BE2C (cell line): ENCODE measurements at regions not wholly inside any gene's neighbourhood (a gene's known extent, or its start where the extent isn't known, plus 50 kb on each side); places are given as distances from the start of the nearest gene placed in this dataset.

ENCODE experiments used
- DNase-seq: peaks from one replicate; pipeline ENCODE4 v3.0.0-alpha.2; 2020
- H3K27me3 ChIP-seq: fragments of 250-450 bp; sonication (Bioruptor Pico); 2 replicates; pipeline ENCODE4 v1.5.1; 2020; ENCODE audit warnings: mild to moderate bottlenecking
- H3K36me3 ChIP-seq: fragments of 250-450 bp; sonication (Bioruptor Pico); 2 replicates; pipeline ENCODE4 v1.5.1; 2020; ENCODE audit warnings: mild to moderate bottlenecking
- H3K4me1 ChIP-seq: fragments of 250-450 bp; sonication (Bioruptor Pico); 2 replicates; pipeline ENCODE4 v1.5.1; 2020
- H3K4me3 ChIP-seq: 2 replicates; pipeline ENCODE4 v1.5.1; 2011; ENCODE audit warnings: low read depth, low read length
- H3K9me3 ChIP-seq: fragments of 250-450 bp; sonication (Bioruptor Pico); 2 replicates; pipeline ENCODE4 v1.5.1; 2020
- TF ChIP-seq, protein P1 (sequence below): IDR thresholded peaks from 2 replicates; pipeline ENCODE4 v1.5.1; 2012; ENCODE audit warnings: mild to moderate bottlenecking, low read depth, low read length

DNA sequence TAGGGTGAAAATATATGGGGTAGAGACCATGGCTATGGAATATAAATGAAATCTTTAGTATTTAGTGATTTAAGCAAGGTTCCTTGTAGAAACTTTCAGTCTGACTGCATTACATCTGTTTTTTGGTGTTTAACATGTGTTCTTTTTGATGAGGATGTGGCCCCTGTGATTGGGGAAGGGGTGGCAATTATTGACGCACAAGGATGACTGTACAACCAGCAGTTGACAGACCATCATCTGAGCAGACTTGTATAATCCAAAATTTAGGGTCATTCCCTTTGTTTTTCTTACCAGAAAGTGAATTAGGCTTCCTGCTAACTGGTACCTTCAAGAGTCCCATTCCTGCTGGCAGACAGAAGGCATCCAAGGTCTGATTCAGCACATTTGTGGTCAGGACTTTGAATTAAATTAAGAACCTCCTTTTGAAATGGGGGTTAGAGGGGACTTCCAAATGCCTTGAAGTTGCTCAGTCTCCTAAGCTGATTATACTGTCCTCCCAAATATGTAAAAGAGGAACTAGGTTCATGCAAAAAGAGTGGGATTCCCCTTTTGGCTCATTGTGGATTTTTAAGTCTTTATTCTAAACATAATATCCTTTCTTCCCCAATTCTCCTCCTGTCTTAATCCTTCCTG is 112.4 kb upstream of the CXCL13 start:
- H3K9me3 ChIP-seq = no peaks in the 10 kb centered on the region
- no peaks in the 10 kb centered on the region for H3K4me1 ChIP-seq
- DNase-seq = no peak
- H3K27me3 ChIP-seq = no peaks in the 10 kb centered on the region
- no peaks in the 10 kb centered on the region for H3K36me3 ChIP-seq
- TF ChIP-seq, protein P1, sequence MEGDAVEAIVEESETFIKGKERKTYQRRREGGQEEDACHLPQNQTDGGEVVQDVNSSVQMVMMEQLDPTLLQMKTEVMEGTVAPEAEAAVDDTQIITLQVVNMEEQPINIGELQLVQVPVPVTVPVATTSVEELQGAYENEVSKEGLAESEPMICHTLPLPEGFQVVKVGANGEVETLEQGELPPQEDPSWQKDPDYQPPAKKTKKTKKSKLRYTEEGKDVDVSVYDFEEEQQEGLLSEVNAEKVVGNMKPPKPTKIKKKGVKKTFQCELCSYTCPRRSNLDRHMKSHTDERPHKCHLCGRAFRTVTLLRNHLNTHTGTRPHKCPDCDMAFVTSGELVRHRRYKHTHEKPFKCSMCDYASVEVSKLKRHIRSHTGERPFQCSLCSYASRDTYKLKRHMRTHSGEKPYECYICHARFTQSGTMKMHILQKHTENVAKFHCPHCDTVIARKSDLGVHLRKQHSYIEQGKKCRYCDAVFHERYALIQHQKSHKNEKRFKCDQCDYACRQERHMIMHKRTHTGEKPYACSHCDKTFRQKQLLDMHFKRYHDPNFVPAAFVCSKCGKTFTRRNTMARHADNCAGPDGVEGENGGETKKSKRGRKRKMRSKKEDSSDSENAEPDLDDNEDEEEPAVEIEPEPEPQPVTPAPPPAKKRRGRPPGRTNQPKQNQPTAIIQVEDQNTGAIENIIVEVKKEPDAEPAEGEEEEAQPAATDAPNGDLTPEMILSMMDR = no peak
- H3K4me3 ChIP-seq = no peak overlapping the region

DNA sequence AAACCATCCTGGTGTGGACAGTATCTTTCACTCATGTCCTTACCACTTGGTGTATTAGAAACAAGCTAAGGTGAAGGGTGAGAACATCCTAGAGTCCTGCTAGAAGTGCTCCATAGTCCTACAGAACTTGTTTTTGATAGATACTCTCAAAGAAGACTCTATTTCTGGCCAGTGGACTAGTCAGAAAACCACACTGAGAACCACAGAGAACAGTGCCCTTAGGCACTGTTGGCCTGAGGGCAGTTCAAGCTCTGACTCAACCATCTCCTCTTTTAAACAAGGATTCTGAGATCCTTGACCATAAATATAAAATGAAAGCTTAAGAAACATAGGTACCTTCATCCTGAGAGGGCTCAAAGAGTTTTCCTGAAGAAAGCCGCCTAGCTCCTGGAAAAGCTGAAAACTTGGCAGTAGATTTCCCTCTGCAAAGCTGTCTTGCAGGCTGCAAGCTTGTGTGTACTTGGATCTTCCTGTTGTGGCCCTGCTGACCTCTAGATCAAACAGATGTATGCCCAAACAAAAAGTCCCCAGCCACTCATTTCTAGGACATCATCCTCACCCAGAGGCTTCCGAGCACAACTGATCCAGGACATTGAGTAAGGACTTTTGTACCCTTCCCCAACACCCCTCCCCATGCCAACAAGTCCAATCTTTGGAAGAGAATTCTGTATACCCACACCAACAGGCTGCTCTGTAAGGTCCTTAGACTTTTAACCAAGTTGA is 111.6 kb upstream of the CXCL13 start:
- H3K9me3 ChIP-seq = no peaks in the 10 kb centered on the region
- no peak for DNase-seq
- H3K4me3 ChIP-seq = no peak overlapping the region
- no peaks in the 10 kb centered on the region for H3K4me1 ChIP-seq
- TF ChIP-seq, protein P1 = no peak
- H3K27me3 ChIP-seq = no peaks in the 10 kb centered on the region
- no peaks in the 10 kb centered on the region for H3K36me3 ChIP-seq

DNA sequence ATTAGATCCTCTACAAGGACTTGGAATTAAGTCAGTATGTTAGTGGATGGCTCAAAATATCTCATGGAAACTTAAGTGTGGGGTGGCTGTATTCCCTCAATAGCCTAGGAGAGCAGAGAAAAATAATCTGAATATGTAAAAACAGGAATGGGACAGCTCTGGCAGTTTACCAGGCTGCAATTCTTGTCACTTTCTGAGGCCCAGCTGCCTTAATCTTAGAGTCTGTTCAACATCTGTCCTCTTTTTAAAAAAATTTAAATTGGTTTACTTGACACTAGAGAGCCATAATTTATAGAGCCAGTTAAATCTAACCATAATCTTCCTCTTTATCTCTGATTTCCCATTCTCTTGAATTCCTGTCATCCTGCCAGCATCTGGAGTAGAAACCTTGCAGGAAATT is 109.2 kb upstream of the CXCL13 start:
- Histone ChIP-seq H3K9me3 (no peaks in the 10 kb centered on the region), H3K4me1 (no peaks in the 10 kb centered on the region), H3K36me3 (no peaks in the 10 kb centered on the region), H3K27me3 (no peaks in the 10 kb centered on the region), H3K4me3 (no peak overlapping the region)
- DNase-seq = no peak
- TF ChIP-seq, protein P1 = no peak

DNA sequence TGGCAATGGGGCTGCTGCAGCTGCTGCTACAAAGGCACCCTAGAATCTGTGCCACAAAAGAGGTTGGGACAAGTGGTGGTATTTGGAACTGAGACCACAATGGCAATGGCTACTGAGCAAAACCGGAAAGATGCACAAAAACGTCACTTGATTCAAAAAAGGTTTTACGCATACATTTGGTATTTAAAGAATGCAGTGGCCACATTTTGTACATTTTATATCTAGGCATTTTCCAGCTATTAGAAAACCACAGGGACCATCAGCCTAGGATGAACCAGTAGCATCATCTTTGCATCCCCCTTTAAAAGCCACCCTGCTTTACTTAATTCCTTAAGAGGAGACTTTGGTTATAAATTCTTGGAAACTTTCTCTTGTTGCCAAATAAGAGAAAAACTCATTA is 104.8 kb upstream of the CXCL13 start:
- DNase-seq = no peak
- Histone ChIP-seq H3K27me3 (no peaks in the 10 kb centered on the region), H3K4me3 (no peak overlapping the region), H3K36me3 (no peaks in the 10 kb centered on the region), H3K9me3 (no peaks in the 10 kb centered on the region), H3K4me1 (no peaks in the 10 kb centered on the region)
- TF ChIP-seq, protein P1 = no peak

DNA sequence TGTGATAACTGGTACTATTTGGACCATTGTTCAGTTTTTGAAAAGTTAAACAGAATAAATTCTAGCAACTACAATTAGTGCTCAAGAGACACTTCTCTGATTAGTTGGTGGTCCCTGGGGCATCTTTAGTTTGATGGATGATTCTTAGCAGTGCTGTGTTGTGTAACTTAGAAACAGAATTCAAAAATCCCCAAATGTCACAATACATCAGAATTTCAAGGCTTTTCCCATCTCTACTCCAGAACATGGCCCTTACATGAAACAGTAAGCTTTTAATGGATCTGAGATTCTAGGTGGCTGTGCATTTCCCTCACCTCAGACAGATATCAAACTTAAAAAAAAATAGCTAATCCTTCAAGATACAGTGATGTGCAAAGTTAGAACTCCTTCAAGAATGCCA is 104.4 kb upstream of the CXCL13 start:
- H3K27me3 ChIP-seq = no peaks in the 10 kb centered on the region
- no peaks in the 10 kb centered on the region for H3K9me3 ChIP-seq
- H3K4me1 ChIP-seq = no peaks in the 10 kb centered on the region
- no peaks in the 10 kb centered on the region for H3K36me3 ChIP-seq
- no peak for DNase-seq
- H3K4me3 ChIP-seq = no peak overlapping the region
- TF ChIP-seq, protein P1 = no peak

DNA sequence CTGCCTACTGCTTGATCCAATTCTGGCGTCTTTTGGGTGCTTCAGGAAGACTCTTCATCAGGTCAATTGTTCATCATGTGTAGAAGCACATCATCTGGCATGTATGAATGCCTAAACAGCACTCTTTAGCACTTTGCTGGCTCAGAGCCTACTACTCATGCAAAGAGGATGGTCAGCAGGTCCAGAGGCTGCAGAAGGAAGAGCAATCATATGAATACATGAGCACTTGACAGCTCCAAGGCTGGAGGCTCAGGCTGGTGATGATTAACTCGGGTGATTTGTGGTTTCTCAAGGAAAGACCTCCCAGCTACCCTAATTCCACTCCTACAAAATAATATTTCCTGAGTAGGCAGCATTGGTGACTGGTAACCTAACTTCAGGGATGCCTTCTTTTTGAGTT is 103.8 kb upstream of the CXCL13 start:
- Histone ChIP-seq H3K4me3 (no peak overlapping the region), H3K9me3 (no peaks in the 10 kb centered on the region), H3K27me3 (no peaks in the 10 kb centered on the region), H3K36me3 (no peaks in the 10 kb centered on the region), H3K4me1 (no peaks in the 10 kb centered on the region)
- TF ChIP-seq, protein P1 = no peak
- DNase-seq = no peak
